Sigmoid colon (tissue), 4 donors: ENCODE measurements at regions not wholly inside any gene's neighbourhood (a gene's known extent, or its start where the extent isn't known, plus 50 kb on each side); places are given as distances from the start of the nearest gene placed in this dataset.

Experiments used
- CTCF ChIP-seq, 4 experiments: fragments of 450-650 bp in 3 of 4; fragments of 200-600 bp in 1 of 4; IDR thresholded peaks; one replicate each; pipeline ENCODE4 v1.5.1; 2016 to 2019; ENCODE audit warnings: antibody characterized with exemption in 4 of 4, mild to moderate bottlenecking in 3 of 4, moderate library complexity in 2 of 4
- POLR2AphosphoS5 ChIP-seq, 4 donors: sonication (generic); formaldehyde crosslinking; IDR thresholded peaks; one replicate each; pipeline ENCODE4 v1.6.1; 2017; ENCODE audit warnings: antibody characterized with exemption in 4 of 4

GRCh38 chr17:31721291-31722025 lies 137.6 kb downstream of the COPRS start:
- TF ChIP-seq POLR2AphosphoS5 (IDR thresholded peaks at IDR 0.05) (no peak), CTCF (IDR thresholded peaks at IDR 0.05) (no peak)
